ENCODE measurements at regions not wholly inside any gene's neighbourhood (a gene's known extent, or its start where the extent isn't known, plus 50 kb on each side); places are given as distances from the start of the nearest gene placed in this dataset.

GRCh38 chr2:75256485-75256884 lies 57.2 kb upstream of the TACR1 start:
- H3K4me3 ChIP-seq (ENCODE audit: low read length) = no peak overlapping the region
- TF ChIP-seq ZNF274 (IDR thresholded peaks at IDR 0.05; ENCODE audit: low read depth, low read length) = no peak

- TF ChIP-seq ZNF274 (IDR thresholded peaks at IDR 0.05; ENCODE audit: low read depth, low read length) = no peak
- H3K4me3 ChIP-seq (ENCODE audit: low read length) = no peak overlapping the region
Observed at GRCh38 chr2:75253526-75253925, 54.2 kb upstream of the TACR1 start.

GRCh38 chr2:75251896-75252295 lies 52.6 kb upstream of the TACR1 start:
- TF ChIP-seq ZNF274 (IDR thresholded peaks at IDR 0.05; ENCODE audit: low read depth, low read length) = no peak
- no peak overlapping the region for H3K4me3 ChIP-seq (ENCODE audit: low read length)
